Subcutaneous abdominal adipose tissue (tissue), 5 donors: ENCODE measurements at regions not wholly inside any gene's neighbourhood (a gene's known extent, or its start where the extent isn't known, plus 50 kb on each side); places are given as distances from the start of the nearest gene placed in this dataset.

Experiments
- H3K27ac ChIP-seq: one replicate; pipeline ENCODE4 v1.7.0; 2013; ENCODE audit warnings: low read depth, mild to moderate bottlenecking, inconsistent platforms, low read length, moderate library complexity
- H3K27me3 ChIP-seq, 5 donors: one replicate each; pipeline ENCODE4 v1.7.0; 2013; ENCODE audit warnings: low read length in 5 of 5, inconsistent platforms in 1 of 5; ENCODE audit not compliant: control insufficient read depth in 5 of 5, insufficient read depth in 4 of 5
- H3K36me3 ChIP-seq, 5 donors: one replicate each; pipeline ENCODE4 v1.7.0; 2013; ENCODE audit warnings: low read length in 5 of 5; ENCODE audit not compliant: control insufficient read depth in 5 of 5, insufficient read depth in 5 of 5
- H3K4me1 ChIP-seq, 5 donors: one replicate each; pipeline ENCODE4 v1.7.0; 2013; ENCODE audit warnings: low read length in 5 of 5, mild to moderate bottlenecking in 3 of 5, moderate library complexity in 1 of 5; ENCODE audit not compliant: control insufficient read depth in 5 of 5, insufficient read depth in 5 of 5
- H3K4me3 ChIP-seq, 5 donors: one replicate each; pipeline ENCODE4 v1.7.0; 2013; ENCODE audit warnings: low read length in 5 of 5, low read depth in 1 of 5
- H3K9ac ChIP-seq, 5 donors: one replicate each; pipeline ENCODE4 v1.7.0; 2013; ENCODE audit warnings: low read length in 5 of 5, mild to moderate bottlenecking in 4 of 5, moderate library complexity in 3 of 5
- H3K9me3 ChIP-seq, 5 donors: one replicate each; pipeline ENCODE4 v1.7.0; 2013; ENCODE audit warnings: low read length in 5 of 5; ENCODE audit not compliant: control insufficient read depth in 5 of 5
- donor health status: healthy.
- donor health status: healthy.
- donor health status: healthy.
- donor health status: healthy.
- donor health status: healthy.

- Histone ChIP-seq H3K27ac (no peak overlapping the region), H3K9ac (no peak overlapping the region), H3K4me3 (no peak overlapping the region), H3K9me3 (no peaks in the 10 kb centered on the region), H3K36me3 (no peaks in the 10 kb centered on the region), H3K27me3 (no peaks in the 10 kb centered on the region), H3K4me1 (no peaks in the 10 kb centered on the region)
Observed at GRCh38 chr9:106449336-106449927, 413.5 kb upstream of the ZNF462 start.

GRCh38 chr9:106450549-106450948, 412.4 kb upstream of the ZNF462 start:
- Histone ChIP-seq H3K36me3 (no peaks in the 10 kb centered on the region), H3K4me3 (no peak overlapping the region), H3K27ac (no peak overlapping the region), H3K9ac (no peak overlapping the region), H3K4me1 (no peaks in the 10 kb centered on the region), H3K27me3 (no peaks in the 10 kb centered on the region), H3K9me3 (no peaks in the 10 kb centered on the region)

- H3K4me1 ChIP-seq, result no peaks in the 10 kb centered on the region
- H3K9me3 ChIP-seq, result no peaks in the 10 kb centered on the region
- no peaks in the 10 kb centered on the region for H3K36me3 ChIP-seq
- no peak overlapping the region for H3K9ac ChIP-seq
- H3K27me3 ChIP-seq, result no peaks in the 10 kb centered on the region
- no peak overlapping the region for H3K27ac ChIP-seq
- H3K4me3 ChIP-seq, result no peak overlapping the region
Observed at GRCh38 chr9:106451223-106451622, 411.7 kb upstream of the ZNF462 start.

GRCh38 chr9:106456581-106456980, 406.4 kb upstream of the ZNF462 start:
- no peak overlapping the region for H3K4me3 ChIP-seq
- no peaks in the 10 kb centered on the region for H3K27me3 ChIP-seq
- H3K36me3 ChIP-seq, result no peaks in the 10 kb centered on the region
- H3K9me3 ChIP-seq, result peaks cover 0 to 17% (median 5%) of the 10 kb centered on the region in 5 donors
- no peak overlapping the region for H3K9ac ChIP-seq
- no peak overlapping the region for H3K27ac ChIP-seq
- no peaks in the 10 kb centered on the region for H3K4me1 ChIP-seq

- no peaks in the 10 kb centered on the region for H3K27me3 ChIP-seq
- H3K4me3 ChIP-seq, result no peak overlapping the region
- no peak overlapping the region for H3K27ac ChIP-seq
- H3K4me1 ChIP-seq, result no peaks in the 10 kb centered on the region
- H3K9me3 ChIP-seq, result peaks cover 0 to 7% (median 4%) of the 10 kb centered on the region in 5 donors
- no peak overlapping the region for H3K9ac ChIP-seq
- H3K36me3 ChIP-seq, result no peaks in the 10 kb centered on the region
Observed at GRCh38 chr9:106467113-106467864, 395.7 kb upstream of the ZNF462 start.

GRCh38 chr9:106467865-106468164, 395.2 kb upstream of the ZNF462 start:
- Histone ChIP-seq H3K4me1 (no peaks in the 10 kb centered on the region), H3K36me3 (no peaks in the 10 kb centered on the region), H3K27me3 (no peaks in the 10 kb centered on the region), H3K4me3 (no peak overlapping the region), H3K9ac (no peak overlapping the region), H3K9me3 (peaks cover 0 to 7% (median 4%) of the 10 kb centered on the region in 5 donors), H3K27ac (no peak overlapping the region)

GRCh38 chr9:106468431-106468830, 394.5 kb upstream of the ZNF462 start:
- no peaks in the 10 kb centered on the region for H3K36me3 ChIP-seq
- H3K27ac ChIP-seq, result no peak overlapping the region
- H3K9ac ChIP-seq, result no peak overlapping the region
- H3K9me3 ChIP-seq, result peaks cover 0 to 7% (median 4%) of the 10 kb centered on the region in 5 donors
- no peaks in the 10 kb centered on the region for H3K4me1 ChIP-seq
- no peaks in the 10 kb centered on the region for H3K27me3 ChIP-seq
- H3K4me3 ChIP-seq, result no peak overlapping the region

GRCh38 chr9:106478312-106478711, 384.7 kb upstream of the ZNF462 start:
- Histone ChIP-seq H3K4me1 (peaks cover 0 to 10% (median 6%) of the 10 kb centered on the region in 5 donors), H3K27ac (no peak overlapping the region), H3K36me3 (no peaks in the 10 kb centered on the region), H3K4me3 (no peak overlapping the region), H3K9me3 (peaks cover 0 to 4% (median 0%) of the 10 kb centered on the region in 5 donors), H3K9ac (no peak overlapping the region), H3K27me3 (no peaks in the 10 kb centered on the region)

- no peak overlapping the region for H3K4me3 ChIP-seq
- H3K9me3 ChIP-seq, result peaks cover 0 to 4% (median 0%) of the 10 kb centered on the region in 5 donors
- no peaks in the 10 kb centered on the region for H3K36me3 ChIP-seq
- H3K27me3 ChIP-seq, result no peaks in the 10 kb centered on the region
- no peak overlapping the region for H3K9ac ChIP-seq
- H3K4me1 ChIP-seq, result peaks cover 0 to 10% (median 6%) of the 10 kb centered on the region in 5 donors
- no peak overlapping the region for H3K27ac ChIP-seq
Observed at GRCh38 chr9:106478727-106479126, 384.2 kb upstream of the ZNF462 start.

- no peaks in the 10 kb centered on the region for H3K36me3 ChIP-seq
- peaks cover 0 to 10% (median 6%) of the 10 kb centered on the region in 5 donors for H3K4me1 ChIP-seq
- peaks cover 0 to 4% (median 0%) of the 10 kb centered on the region in 5 donors for H3K9me3 ChIP-seq
- no peak overlapping the region for H3K9ac ChIP-seq
- no peak overlapping the region for H3K27ac ChIP-seq
- H3K4me3 ChIP-seq, result no peak overlapping the region
- no peaks in the 10 kb centered on the region for H3K27me3 ChIP-seq
Observed at GRCh38 chr9:106479679-106480078, 383.3 kb upstream of the ZNF462 start.
